Erythroblast (primary cell): ENCODE measurements at regions not wholly inside any gene's neighbourhood (a gene's known extent, or its start where the extent isn't known, plus 50 kb on each side); places are given as distances from the start of the nearest gene placed in this dataset.

Experiments
- GATA1 ChIP-seq: IDR thresholded peaks from 2 replicates; pipeline ENCODE4 v1.6.1; 2011; ENCODE audit warnings: low read depth, mild to moderate bottlenecking, control low read depth, low read length, moderate library complexity
- POLR2A ChIP-seq: IDR thresholded peaks from 2 replicates; pipeline ENCODE4 v1.6.1; 2011; ENCODE audit warnings: mild to moderate bottlenecking, low read length

- TF ChIP-seq POLR2A = no peak
- no peak for TF ChIP-seq GATA1
Observed at GRCh38 chrX:42567268-42567667, 210.7 kb downstream of the PPP1R2C start.
